Gastrocnemius medialis (tissue), 4 donors: ENCODE measurements at regions not wholly inside any gene's neighbourhood (a gene's known extent, or its start where the extent isn't known, plus 50 kb on each side); places are given as distances from the start of the nearest gene placed in this dataset.

ENCODE experiments used
- POLR2A ChIP-seq, 2 donors: fragments of 450-650 bp; IDR thresholded peaks; one replicate each; pipeline ENCODE4 v1.6.1; 2017; ENCODE audit warnings: antibody characterized with exemption in 2 of 2, mild to moderate bottlenecking in 2 of 2, moderate library complexity in 2 of 2
- TF ChIP-seq, protein P1 (sequence below), 5 experiments: fragments of 450-650 bp in 3 of 5; fragments of 200-600 bp in 2 of 5; sonication (generic) in 2 of 5; IDR thresholded peaks in 4 of 5; conservative IDR thresholded peaks in 1 of 5; 1 replicate in 4 of 5; 2 replicates in 1 of 5; pipeline ENCODE4 v1.5.1; 2016 to 2019; ENCODE audit warnings: antibody characterized with exemption in 5 of 5, mild to moderate bottlenecking in 3 of 5, moderate library complexity in 3 of 5

DNA sequence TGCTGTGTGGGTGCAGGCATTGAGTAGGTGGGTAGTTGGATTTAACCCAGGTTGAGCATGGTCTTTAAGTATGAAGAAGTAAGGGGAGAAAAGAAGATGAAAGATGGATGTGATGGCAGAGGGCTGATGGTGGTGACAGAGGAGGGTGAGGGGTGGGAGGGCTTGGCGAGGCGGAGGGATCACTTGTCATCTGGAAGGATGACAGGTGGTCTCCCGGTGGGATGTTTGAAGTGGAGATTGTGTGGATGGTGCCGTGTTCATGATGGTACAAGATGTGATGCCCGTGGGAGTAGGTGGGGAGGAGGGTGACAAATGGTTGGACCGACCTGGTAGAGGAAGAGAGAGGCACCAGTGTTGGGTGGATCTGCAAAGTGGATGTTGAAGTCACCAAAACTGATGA is 208.8 kb downstream of the RPLP1 start:
- TF ChIP-seq, protein P1, sequence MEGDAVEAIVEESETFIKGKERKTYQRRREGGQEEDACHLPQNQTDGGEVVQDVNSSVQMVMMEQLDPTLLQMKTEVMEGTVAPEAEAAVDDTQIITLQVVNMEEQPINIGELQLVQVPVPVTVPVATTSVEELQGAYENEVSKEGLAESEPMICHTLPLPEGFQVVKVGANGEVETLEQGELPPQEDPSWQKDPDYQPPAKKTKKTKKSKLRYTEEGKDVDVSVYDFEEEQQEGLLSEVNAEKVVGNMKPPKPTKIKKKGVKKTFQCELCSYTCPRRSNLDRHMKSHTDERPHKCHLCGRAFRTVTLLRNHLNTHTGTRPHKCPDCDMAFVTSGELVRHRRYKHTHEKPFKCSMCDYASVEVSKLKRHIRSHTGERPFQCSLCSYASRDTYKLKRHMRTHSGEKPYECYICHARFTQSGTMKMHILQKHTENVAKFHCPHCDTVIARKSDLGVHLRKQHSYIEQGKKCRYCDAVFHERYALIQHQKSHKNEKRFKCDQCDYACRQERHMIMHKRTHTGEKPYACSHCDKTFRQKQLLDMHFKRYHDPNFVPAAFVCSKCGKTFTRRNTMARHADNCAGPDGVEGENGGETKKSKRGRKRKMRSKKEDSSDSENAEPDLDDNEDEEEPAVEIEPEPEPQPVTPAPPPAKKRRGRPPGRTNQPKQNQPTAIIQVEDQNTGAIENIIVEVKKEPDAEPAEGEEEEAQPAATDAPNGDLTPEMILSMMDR (IDR thresholded peaks at IDR 0.05 in 4 of 5, conservative IDR thresholded peaks at IDR 0.05 in 1 of 5): no peak
- TF ChIP-seq POLR2A (IDR thresholded peaks at IDR 0.05): no peak
